CD4-positive, alpha-beta T cell treated with Interleukin-1 beta for 1 hour (primary cell): ENCODE measurements at regions not wholly inside any gene's neighbourhood (a gene's known extent, or its start where the extent isn't known, plus 50 kb on each side); places are given as distances from the start of the nearest gene placed in this dataset.

Experiments
- DNase-seq, 2 donors: peaks; one replicate each; pipeline ENCODE4 v3.0.0-alpha.2; 2020 to 2022

DNA sequence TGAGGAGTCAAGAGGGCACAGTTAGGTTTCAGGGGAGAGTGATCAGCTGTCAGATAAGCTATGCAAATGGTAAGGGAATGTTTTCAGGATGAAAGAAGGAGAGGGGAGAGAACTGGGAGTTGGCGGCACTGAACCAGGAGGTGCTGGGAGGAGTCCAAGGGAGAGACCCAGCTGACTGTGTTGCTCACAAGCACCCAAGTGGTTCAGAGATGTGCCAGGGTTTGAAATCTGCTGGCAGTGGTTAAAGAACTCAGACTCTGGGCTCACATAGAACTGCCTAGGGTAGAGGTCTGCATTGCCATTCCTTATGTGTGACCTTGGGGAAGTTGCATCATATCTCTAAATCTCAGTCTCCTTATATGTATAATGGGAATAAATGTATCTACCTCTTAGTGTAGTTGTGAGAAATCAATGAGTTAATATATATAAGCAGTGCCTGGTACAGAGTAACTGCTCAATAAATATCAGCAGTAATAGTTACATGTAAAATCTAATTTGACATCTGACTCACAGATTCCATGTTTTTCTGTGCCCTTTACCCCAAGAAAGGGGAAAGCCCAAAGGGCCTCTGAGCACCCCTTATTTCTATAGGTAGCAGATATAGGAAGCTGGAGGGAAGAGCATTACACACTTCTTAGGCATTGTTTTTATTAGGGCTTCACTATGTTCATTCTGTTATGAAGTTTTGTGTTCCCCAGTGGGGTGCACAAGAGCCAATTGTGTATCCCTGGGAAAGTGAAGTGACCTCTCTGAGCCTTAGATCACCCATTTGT is 66.9 kb upstream of the SESN3 start:
- DNase-seq = no peak

DNA sequence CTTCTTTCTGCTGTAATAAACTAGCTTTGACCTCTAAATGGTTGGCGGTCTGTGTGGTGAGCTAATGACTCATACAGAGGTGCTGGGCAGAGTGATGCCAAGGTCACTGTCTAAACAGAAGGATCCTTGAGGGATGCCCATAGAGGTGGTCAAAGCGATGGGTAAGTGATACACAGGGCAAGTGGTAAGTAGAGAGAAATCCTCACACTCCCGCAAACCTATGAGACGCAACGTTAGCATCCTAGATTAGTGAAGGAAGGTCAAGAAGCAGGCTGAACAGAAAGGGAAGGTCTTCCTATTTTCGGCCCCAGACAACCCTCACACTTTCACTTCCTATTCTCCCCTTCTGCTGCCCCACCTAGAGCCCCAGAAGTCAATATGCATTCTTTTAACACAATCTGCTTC is 65.6 kb upstream of the SESN3 start:
- DNase-seq = peak in 1 of 2 donors; percentile 34

DNA sequence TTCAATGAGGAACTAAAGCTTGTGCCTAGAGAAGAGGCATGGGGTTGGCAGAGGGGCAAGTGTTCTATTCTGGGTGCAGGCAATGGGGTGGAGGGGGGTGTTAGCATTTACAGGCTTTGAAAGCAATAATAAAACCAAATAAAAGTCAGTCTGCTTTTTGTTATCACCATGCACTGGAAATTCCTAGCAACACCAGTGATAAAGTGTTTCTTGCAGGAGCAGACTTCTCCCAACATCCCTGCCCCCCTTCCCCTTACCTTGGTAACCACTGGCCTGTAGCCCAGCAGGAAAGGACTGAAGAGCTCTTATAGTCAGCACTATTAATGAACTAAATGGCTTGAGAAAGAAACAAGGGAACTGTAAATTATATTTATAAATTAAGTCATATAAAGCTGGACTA is 65.2 kb upstream of the SESN3 start:
- no peak for DNase-seq

DNA sequence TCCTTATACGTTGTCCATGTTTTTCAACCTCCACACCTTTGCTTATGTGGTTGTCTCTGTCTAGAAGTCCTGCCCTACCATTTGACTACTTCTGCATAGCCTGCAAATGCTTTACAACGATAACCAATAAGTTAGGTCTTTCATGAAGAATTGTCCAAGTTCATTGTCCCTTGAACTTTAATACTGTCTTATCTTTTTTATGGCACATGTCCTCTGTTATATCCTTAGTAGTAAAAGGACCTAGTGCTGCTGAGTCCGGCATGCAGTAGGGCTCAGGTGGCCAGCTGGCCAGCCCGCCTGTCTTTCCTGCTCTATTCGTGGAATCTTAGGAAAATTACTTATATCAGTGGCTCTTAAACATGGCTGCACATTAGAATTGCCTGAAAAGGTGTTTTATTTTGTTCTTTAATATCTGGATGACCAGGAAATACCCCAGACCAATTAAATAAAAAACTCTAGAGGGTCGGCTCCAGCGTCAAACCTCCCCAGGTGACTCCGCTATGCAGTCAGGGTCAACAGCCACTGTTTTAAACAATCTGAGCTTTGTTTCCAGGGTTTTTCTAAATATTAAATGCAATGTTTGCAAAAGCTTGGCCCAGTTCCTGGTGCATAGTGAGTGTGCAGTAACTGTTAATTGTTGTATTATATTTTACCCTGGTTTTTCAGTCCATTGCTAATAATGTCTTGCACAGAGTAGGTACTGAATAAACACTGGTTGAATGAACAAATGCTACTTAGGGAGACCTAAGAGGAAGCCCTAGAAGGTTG is 64.6 kb upstream of the SESN3 start:
- no peak for DNase-seq

DNA sequence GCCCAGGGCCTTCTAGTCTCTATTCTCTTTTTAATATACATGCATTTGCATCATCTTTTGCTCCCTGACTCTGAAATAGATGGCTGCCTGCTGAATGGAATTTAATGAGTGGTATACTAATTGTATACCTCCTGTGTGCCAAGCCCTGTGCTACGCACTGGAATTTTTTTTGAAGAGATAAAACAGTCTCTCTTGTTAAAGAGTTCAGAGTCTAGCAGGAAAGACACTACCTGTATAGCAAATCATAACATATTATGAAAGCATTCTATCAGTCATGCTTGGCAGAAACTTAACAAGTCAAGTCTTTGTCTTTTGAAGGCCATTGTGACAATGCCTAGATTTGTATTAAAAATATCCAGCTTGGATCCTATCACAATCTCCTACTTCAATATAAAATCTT is 63.7 kb upstream of the SESN3 start:
- no peak for DNase-seq

DNA sequence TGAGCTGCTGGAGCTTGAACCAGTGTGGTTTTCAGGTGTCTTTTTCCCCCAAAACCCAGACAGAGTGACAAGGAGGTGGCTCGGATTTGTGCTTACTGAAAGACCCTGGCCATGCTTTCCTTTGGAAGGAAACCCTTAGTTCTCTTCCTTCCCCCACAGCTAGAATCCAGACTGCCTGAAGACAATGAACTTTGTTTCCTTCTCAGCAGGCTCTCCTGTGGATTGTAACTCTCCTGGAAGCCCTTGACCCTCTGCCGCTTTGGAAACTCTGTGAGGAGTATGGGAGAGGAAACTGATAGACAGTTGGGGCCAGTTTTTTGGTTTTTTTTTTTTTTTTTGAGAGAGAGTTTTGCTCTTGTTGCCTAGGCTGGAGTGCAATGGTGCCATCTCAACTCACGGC is 62.1 kb upstream of the SESN3 start:
- DNase-seq = no peak

DNA sequence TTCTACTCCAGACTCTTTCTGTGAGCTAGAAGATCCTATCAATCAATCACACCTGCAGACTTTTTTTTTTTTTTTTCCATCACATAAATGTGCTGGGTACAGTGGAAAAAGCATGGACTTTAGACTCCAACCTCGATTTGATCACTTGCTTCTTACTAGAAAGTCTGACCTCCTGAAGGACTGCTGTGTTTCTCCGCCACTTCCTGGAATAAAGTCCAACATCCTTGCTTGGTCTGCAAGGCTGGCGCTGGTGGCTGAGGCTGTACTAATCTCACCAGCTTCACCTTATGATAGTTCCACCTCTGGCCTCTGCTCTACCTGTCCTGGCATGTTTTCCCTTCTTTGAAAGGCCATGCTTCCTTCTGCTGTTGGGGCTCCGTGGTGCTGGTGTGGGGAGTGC is 60.9 kb upstream of the SESN3 start:
- DNase-seq = no peak

DNA sequence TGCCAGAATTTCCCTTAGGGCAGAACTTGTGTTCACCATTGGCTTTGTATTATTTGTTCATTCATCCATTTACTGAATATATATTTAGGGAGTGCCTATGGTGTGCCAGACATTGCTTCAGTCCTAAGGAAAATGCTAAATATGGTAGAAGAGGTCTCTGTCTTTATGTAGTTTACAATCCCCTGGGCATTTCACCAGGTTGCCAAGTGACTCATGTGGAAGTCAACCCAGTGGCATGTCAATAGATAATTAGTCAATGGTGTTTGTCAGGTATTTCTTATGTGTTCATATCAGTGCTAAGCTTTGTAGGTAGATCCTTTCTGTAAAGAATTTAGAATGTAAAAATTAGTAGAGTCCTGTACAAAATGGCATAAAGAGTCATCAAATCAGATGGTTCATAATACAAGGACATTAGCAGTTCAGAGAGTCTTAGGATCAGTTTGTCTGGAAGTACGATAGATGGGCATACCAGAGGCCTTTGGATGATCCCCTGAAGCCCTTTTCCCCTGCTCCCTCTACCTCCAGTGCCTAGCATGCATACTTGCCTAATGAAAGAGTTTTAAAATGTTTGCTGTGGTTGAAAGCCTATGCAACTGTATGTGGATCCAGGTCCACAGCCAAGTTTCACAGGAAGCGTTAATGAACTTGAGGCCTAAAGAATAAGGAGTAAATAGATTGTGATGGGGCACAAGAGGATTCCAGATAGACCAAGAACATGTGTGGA is 58.5 kb upstream of the SESN3 start:
- DNase-seq = no peak

DNA sequence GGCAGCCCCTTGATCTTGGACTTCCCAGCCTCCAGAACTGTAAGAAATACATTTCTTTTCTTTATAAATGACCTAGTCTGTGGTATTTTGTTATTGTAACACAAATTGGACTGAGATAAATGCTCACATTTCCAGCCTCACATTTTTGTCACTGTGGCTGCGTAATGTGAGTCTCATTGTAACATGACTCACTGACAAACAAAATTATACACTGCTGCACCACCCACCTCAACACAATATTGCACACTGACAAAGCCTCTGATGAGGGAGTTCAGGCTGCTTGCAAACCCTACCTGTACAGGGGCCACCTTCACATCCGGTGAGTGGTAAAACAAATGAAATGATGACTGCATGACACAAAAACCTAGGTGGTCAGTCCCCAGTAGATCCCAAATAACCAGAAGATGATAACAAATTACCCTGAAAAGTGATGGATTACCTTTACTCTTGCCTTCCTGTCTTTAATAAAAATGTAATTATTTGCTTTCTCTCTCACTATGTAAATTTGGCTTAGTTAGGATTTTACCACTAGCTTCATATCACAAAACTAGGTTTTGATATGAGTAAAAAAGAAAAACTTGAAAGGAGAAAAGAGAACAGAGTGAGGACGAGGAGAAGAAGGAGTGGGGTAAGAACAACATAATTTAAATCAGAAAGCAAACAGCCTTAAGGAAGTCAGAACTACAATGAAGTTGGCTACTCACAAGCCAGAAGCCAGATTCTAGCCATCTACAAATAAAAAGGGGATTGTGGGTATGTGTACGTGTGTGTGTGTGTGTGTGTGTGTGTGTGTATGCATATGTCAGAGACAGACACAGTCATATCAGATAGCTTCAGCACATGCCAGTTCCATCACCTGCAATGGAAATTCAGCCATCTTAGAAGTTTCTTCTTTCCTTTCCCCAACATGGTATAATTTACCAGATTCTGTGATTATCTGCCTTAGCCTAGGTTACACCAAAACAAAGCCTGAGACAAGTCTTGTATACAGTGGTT is 53.4 kb upstream of the SESN3 start:
- DNase-seq = no peak

DNA sequence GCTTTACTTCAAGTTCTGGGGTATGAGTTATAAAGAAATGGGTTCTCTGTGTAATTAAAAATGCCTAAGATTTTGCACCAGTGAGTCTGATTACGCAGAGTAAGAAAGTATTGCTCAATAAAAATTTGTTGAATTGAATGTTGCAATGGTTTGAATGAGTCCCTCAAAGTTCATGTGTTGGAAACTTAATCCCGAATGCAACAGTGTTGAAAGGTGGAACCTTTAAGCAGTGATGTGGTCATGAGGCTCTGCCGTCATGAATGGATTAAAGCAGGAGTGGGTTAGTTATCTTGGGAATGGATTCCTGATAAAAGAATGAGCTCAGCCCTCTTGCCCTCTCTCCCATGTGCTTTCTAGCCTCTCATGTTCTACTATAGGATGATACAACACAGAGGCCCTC is 52.6 kb upstream of the SESN3 start:
- no peak for DNase-seq

DNA sequence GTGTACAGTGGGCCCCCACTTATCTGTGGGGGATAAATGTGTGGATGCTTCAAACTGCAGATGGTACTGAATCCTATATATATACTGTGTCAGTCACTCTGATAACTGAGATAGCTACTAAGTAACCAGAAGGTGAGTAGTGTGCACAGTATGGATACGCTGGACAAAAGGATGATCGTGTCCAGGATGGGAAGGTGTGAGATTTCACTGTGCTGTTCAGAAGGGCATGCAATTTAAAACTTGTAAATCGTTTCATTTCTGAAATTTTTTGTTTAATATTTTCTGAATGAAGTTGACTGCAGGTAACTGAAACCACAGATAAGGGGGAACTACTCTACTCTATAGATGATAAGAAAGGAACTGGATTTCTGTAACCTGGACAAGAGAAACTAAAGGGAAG is 52.1 kb upstream of the SESN3 start:
- DNase-seq = no peak

DNA sequence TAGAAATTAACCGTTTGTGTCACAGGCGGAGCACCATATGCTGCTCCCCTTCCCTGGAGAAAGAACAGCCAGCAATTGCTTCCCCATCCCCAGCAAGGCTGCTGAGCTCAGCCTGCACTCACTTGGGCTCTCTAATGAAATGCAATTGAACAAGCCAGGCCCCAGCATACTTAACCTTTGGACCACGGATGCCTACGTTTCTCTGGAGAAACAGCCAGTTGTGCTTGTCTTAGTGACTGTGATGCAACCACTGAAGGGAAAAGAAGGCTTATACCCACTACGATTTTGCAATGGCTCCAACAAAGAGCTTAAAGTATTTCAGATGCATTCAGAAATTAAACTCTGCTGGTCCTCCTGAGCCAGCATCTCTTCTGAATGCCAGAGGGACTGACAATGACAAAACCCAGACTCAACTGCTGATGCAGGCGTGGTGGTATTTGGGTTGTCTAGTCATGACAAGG is 51.3 kb upstream of the SESN3 start:
- DNase-seq = no peak
